GM12865 (cell line): ENCODE measurements at regions not wholly inside any gene's neighbourhood (a gene's known extent, or its start where the extent isn't known, plus 50 kb on each side); places are given as distances from the start of the nearest gene placed in this dataset.

ENCODE experiments used
- DNase-seq: peaks from one replicate; pipeline ENCODE4 v3.0.0; 2010; ENCODE audit warnings: low read depth
- H3K4me3 ChIP-seq: 2 replicates; pipeline ENCODE4 v1.5.1; 2011; ENCODE audit warnings: mild to moderate bottlenecking, low read depth, low read length, control low read depth
- CTCF ChIP-seq: IDR thresholded peaks from 2 replicates; pipeline ENCODE4 v1.5.1; 2011; ENCODE audit warnings: low read length, control low read depth, low read depth, inconsistent platforms; ENCODE audit not compliant: insufficient read depth; ENCODE audit errors: missing control alignments

GRCh38 chr1:29426701-29427279 is 190.5 kb downstream of the PTPRU start:
- no peak overlapping the region for H3K4me3 ChIP-seq
- no peak for DNase-seq
- no peak for TF ChIP-seq CTCF

GRCh38 chr1:29425631-29426030 is 189.3 kb downstream of the PTPRU start:
- TF ChIP-seq CTCF: no peak
- no peak overlapping the region for H3K4me3 ChIP-seq
- DNase-seq: no peak

GRCh38 chr1:29424266-29424665 is 187.9 kb downstream of the PTPRU start:
- no peak overlapping the region for H3K4me3 ChIP-seq
- no peak for TF ChIP-seq CTCF
- DNase-seq: no peak

- DNase-seq: no peak
- no peak overlapping the region for H3K4me3 ChIP-seq
- TF ChIP-seq CTCF: no peak
These were observed 183.9 kb downstream of the PTPRU start for GRCh38 chr1:29420202-29420601.

- no peak overlapping the region for H3K4me3 ChIP-seq
- DNase-seq: no peak
- TF ChIP-seq CTCF: no peak
These were observed 181.6 kb downstream of the PTPRU start for GRCh38 chr1:29417971-29418370.

GRCh38 chr1:29417147-29417858 is 181.0 kb downstream of the PTPRU start:
- no peak for TF ChIP-seq CTCF
- no peak overlapping the region for H3K4me3 ChIP-seq
- no peak for DNase-seq
